DMS 273 (cell line): ENCODE measurements at regions not wholly inside any gene's neighbourhood (a gene's known extent, or its start where the extent isn't known, plus 50 kb on each side); places are given as distances from the start of the nearest gene placed in this dataset.
"Not testable (repeated sequence)": the region's sequence is repeated elsewhere in the genome, so short reads cannot be mapped to it uniquely, and the experiment has no call there.

ENCODE experiments used
- DNase-seq: peaks from one replicate; lab custom pipeline; 2025; ENCODE audit not compliant: unreplicated experiment; lab: John Stamatoyannopoulos, UW

GRCh38 chr5:19258686-19259085, 729.3 kb downstream of the CDH18 start:
- peak; percentile 56 for DNase-seq

DNA sequence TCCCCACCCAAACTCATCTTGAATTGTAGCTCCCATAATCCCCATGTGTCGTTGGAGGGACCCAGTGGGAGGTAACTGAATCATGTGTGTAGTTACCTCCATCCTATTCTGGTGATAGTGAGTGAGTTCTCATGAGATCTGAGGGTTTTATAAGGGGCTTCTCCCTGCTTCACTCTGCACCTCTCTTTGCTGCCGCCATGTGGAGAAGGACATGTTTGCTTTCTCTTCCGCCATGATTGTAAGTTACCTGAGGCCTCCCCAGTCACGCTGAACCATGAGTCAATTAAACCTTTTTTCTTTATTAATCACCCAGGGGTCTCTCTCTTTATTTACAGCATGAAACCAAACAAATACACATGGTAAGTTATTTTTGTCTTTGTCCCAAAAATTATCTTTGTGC, 726.1 kb downstream of the CDH18 start:
- no peak for DNase-seq

GRCh38 chr5:19264821-19265220, 723.2 kb downstream of the CDH18 start:
- DNase-seq: no peak

- DNase-seq: no peak
These were observed 721.2 kb downstream of the CDH18 start for GRCh38 chr5:19266791-19267190.

- DNase-seq: peak; percentile 82
These were observed 717.8 kb downstream of the CDH18 start for GRCh38 chr5:19270153-19270552.

- no peak for DNase-seq
These were observed 713.4 kb downstream of the CDH18 start for GRCh38 chr5:19274578-19274977.

GRCh38 chr5:19285286-19285685, 702.7 kb downstream of the CDH18 start:
- DNase-seq: no peak

DNA sequence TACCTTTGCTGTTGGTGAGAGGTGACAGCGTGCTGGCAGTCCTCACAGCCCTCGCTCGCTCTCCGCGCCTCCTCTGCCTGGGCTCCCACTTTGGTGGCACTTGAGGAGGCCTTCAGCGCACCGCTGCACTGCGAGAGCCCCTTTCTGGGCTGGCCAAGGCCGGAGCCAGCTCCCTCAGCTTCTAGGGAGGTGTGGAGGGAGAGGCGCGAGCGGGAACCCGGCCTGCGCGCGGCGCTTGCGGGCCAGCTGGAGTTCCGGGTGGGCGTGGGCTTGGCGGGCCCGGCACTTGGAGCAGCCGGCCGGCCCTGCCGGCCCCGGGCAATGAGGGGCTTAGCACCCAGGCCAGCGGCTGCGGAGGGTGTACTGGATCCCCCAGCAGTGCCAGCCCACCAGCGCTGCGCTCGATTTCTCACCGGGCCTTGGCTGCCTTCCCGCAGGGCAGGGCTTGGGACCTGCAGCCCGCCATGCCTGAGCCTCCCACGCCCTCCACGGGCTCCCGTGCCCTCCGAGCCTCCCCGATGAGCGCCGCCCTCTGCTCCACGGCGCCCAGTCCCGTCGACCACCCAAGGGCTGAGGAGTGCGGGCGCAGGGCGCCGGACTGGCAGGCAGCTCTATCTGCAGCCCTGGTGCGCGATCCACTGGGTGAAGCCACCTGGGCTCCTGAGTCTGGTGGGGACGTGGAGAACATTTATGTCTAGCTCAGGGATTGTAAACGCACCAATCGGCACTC, 700.3 kb downstream of the CDH18 start:
- DNase-seq: not testable (repeated sequence)

DNA sequence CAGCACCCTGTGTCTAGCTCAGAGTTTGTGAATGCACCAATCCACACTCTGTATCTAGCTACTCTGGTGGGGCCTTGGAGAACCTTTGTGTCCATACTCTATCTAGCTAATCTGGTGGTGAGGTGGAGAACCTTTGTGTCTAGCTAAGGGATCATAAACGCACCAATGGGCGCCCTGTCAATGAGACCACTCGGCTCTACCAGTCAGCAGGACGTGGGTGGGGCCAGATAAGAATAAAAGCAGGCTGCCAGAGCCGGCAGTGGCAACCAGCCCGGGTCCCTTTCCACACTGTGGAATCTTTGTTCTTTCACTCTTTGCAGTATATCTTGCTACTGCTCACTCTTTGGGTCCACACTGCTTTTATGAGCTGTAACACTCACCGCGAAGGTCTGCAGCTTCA, 699.7 kb downstream of the CDH18 start:
- not testable (repeated sequence) for DNase-seq

- DNase-seq: no peak
These were observed 690.1 kb downstream of the CDH18 start for GRCh38 chr5:19297934-19298333.

- peak; percentile 76 for DNase-seq
These were observed 686.7 kb downstream of the CDH18 start for GRCh38 chr5:19301271-19301670.

- DNase-seq: peak; percentile 28
These were observed 673.2 kb downstream of the CDH18 start for GRCh38 chr5:19314840-19315239.

DNA sequence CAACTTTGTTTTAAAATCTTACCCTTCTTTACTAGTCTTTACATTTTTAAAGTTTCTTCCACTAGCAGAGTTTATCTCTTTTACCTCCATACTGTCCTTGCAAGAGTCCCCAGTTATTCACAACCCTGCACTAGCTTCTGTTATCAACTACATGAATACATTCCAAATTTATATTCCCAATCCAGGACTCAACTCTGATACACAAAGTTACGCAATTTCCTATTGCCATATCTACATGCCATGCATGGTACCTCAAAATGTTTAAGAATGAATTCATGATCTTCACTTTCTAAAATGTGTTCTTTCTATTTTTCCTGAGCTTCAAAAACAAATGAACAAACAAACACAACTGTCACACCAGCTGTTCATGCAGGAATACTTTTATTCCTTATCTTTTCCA, 668.7 kb downstream of the CDH18 start:
- no peak for DNase-seq

DNA sequence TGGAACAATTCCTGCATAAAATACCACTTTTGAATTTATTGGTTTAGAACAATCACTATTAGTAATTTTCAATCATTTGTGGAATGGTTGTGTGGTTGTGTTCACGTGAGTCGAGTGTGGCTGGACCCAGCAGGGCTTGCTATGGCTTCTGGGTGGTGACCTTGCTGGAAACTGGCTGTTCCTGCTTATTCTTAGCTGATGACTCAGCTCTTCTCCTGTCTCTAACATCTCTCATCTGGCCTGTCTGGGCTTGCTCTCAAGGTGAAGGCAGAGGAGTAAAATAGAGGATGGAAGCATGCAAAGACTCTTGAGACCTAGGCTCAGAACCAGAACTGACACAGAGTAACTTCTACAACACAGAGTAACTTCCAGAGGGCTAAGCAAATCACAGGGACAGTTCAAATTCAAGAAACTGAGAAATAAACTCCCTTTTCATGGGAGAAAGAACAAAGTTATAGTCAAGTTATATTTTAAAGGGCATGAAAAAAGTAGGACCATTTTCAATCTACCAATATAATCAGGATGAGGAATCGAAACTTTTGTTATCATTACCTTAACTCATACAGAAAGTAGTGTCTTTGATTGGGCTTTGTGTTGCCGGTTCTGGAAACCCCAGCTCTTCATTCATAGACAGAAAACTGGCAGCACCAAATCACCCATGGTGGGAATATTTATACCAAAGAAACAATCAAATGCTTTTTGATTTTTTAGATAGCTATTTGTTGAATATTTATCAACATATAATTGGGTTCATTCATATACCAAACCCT, 665.1 kb downstream of the CDH18 start:
- peak; percentile 40 for DNase-seq

DNA sequence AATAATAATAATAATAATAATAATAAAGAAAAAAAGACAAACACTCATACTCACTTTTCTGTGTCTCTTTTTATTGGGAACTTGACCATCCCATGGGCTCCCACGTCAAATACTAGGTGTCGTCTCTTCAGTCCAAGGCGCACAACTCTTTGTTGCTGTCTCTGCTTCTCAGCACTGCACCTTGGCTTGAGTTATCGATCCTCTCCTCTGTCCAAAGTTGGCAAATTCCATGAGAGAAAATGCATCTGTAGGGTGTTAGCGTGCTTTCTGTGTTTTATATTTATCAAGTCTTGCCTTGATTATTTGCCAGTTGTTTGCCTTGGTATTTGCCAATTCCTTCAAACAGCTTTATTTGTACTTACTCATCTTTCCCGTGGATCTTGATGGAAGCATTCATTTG, 653.7 kb downstream of the CDH18 start:
- no peak for DNase-seq

- no peak for DNase-seq
These were observed 645.1 kb downstream of the CDH18 start for GRCh38 chr5:19342942-19343341.

DNA sequence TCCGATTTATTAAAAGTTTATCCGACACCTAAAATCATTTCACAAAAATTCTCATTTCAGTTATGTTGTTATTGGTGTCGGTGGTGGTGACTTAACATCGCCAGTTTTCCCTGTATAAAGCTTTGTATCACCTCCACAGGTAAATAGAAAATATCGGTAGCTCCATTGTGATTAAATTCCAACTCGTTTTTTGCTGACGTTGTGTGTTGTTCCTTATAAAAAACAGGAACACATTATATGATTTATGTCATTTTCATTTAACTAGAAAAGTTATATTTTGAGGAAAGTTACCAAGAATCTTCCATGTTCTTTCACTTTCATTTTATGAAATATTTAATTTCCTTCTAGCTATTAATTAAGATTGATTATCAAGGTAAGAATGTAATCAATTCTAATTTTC, 635.9 kb downstream of the CDH18 start:
- DNase-seq: no peak

GRCh38 chr5:19369048-19369447, 619.0 kb downstream of the CDH18 start:
- peak; percentile 41 for DNase-seq

DNA sequence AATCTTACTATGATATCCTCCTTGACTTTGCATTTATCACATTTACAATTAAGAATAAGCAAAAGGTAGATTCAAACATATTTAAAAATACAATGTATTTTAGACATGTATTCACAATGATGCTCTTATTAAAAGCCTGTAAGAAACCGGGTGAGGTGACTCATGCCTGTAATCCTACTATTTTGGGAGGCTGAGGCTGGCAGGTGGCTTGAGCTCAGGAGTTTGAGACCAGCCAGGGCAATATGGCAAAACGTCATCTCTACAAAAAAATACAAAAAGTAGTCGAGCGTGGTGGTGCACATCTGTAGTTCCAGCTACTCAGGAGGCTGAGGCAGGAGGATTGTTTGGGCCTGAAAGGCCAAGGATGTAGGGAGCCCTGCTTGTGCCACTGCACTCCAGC, 618.4 kb downstream of the CDH18 start:
- DNase-seq: no peak

DNA sequence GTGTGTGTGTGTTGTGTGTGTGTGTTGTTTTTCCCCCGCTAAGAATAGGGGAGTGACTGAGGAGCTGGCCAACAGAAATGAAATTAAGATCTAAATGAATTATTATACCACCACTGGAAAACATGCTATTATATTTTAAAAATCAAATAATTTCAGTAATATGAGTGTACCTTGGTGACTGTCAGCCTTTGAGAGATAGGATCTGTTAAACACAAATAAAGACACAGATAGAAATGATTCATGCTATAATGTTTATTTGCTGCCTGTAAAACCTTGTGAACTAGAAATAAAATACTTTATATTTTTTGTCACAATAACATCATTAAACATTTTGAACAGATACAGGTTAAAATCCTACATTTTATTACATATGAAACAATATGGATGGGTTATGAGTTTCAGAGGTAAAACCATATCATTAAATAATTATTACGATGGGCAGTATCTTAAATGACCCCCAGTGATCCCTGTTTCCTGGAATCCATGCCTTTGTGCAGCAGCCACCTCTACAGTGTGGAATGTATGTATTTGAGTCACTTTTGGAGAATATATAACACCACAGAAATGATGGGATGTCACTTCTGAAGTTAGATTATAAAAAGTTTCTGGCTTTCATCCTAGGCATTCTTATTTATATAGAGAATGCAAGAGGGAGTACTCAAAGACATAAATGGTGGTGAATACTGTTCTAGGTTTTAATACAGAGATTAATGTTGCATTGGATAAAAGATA, 617.2 kb downstream of the CDH18 start:
- no peak for DNase-seq

- DNase-seq: no peak
These were observed 599.6 kb downstream of the CDH18 start for GRCh38 chr5:19388391-19388790.

DNA sequence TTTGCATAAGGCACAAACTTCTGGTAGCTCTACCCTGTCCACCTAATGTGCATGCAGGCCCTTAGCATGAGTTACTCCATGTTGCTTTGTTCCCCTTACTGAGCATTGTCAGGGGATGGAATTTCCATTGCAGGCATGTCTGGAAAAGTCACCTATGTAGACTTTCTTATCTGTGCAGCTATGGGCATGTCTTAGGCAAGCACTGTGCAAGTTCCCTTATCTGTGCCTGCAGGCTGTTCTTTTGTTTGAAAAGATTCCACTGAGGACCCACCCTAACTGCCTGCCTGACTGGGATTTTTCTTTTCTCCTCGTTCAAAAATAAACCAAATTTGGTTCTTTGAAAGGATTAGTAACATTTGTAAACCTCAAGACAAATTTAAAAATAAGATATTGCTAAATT, 587.0 kb downstream of the CDH18 start:
- no peak for DNase-seq
